ENCODE measurements at regions not wholly inside any gene's neighbourhood (a gene's known extent, or its start where the extent isn't known, plus 50 kb on each side); places are given as distances from the start of the nearest gene placed in this dataset.

DNA sequence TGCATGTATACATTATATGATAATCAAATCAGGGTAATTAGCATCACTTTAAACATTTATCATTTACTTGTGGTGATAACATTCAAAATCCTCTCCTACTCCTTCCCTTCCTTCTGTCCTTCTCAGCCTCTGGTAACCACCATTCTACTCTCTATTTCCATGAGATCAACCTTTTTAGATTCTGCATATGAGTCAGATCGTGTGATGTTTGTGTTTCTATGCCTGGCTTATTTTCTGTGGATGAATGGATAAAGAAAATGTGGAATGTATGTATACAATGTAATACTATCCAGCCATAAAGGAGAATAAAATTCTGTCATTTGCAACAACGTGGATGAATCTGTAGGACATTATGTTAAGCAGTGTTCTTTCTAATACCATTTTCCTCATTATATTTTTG lies 123.9 kb downstream of the NAA11 start:
- Histone ChIP-seq H4K91ac (ENCODE audit: insufficient read length, low read depth, low read length) (no peak overlapping the region), H3K14ac (ENCODE audit: insufficient read depth, low read length) (no peak overlapping the region), H3K27me3 (ENCODE audit: insufficient read depth, low read length) (no peaks in the 10 kb centered on the region), H2AK5ac (ENCODE audit: insufficient read length, low read length) (no peak overlapping the region), H3K4me1 (ENCODE audit: insufficient read depth, low read length) (peaks cover 4% of the 10 kb centered on the region), H2AFZ (ENCODE audit: low read length) (no peak overlapping the region), H3K56ac (ENCODE audit: insufficient read length, low read depth, low read length) (no peak overlapping the region), H3K23ac (ENCODE audit: insufficient read length, low read depth, low read length) (no peak overlapping the region), H3K79me1 (ENCODE audit: insufficient read depth, low read depth, low read length, poor library complexity, severe bottlenecking) (no peaks in the 10 kb centered on the region), H3K18ac (ENCODE audit: insufficient read length, low read depth, low read length) (no peak overlapping the region), H4K20me1 (ENCODE audit: control insufficient read depth, insufficient read depth, insufficient read length) (no peaks in the 10 kb centered on the region), H3T11ph (ENCODE audit: low read length) (no peak overlapping the region), H2BK120ac (ENCODE audit: low read depth, low read length, poor library complexity, severe bottlenecking) (no peak overlapping the region), H4K8ac (replicated peaks; ENCODE audit: insufficient read length, low read depth, low read length) (no peak overlapping the region), H4K5ac (ENCODE audit: insufficient read length, low read depth, low read length) (no peak overlapping the region), H2BK20ac (ENCODE audit: low read depth, low read length, poor library complexity, severe bottlenecking) (no peak overlapping the region), H3K9ac (ENCODE audit: extremely low read depth, insufficient read length, low read length) (no peak overlapping the region), H3K4ac (ENCODE audit: low read depth, low read length) (no peak overlapping the region), H3K79me2 (ENCODE audit: insufficient read depth, low read length) (no peaks in the 10 kb centered on the region), H3K4me2 (ENCODE audit: insufficient read depth, insufficient read length, low read length) (no peak overlapping the region), H2BK5ac (ENCODE audit: insufficient read length, low read length) (no peak overlapping the region), H3K9me3 (ENCODE audit: control insufficient read depth, low read depth, low read length) (no peaks in the 10 kb centered on the region), H2BK12ac (ENCODE audit: insufficient read length, low read depth, low read length) (no peak overlapping the region), H2BK15ac (ENCODE audit: low read depth, low read length) (no peak overlapping the region), H3K27ac (ENCODE audit: insufficient read length, low read depth, low read length) (no peak overlapping the region), H3K23me2 (ENCODE audit: insufficient read length, low read depth, low read length, poor library complexity, severe bottlenecking) (no peaks in the 10 kb centered on the region)
- Mint-ChIP-seq H3K9me3 (peaks cover 14 to 17% of the 10 kb centered on the region in 2 experiments; a peak in 4 of 5 replicates), H3K36me3 (ENCODE audit: insufficient read depth in 1 of 3, low read depth in 3 of 3) (peaks cover 4 to 17% (median 4%) of the 10 kb centered on the region in 3 experiments; a peak in 6 of 7 replicates), H3K27ac (no peak overlapping the region), H3K4me1 (peaks cover 10 to 17% of the 10 kb centered on the region in 2 experiments), H3K4me3 (no peak overlapping the region; a peak in 1 of 5 replicates), H3K27me3 (ENCODE audit: low read depth) (no peaks in the 10 kb centered on the region; the same call in 1 of the 2 replicates)
- TF ChIP-seq, protein P1, sequence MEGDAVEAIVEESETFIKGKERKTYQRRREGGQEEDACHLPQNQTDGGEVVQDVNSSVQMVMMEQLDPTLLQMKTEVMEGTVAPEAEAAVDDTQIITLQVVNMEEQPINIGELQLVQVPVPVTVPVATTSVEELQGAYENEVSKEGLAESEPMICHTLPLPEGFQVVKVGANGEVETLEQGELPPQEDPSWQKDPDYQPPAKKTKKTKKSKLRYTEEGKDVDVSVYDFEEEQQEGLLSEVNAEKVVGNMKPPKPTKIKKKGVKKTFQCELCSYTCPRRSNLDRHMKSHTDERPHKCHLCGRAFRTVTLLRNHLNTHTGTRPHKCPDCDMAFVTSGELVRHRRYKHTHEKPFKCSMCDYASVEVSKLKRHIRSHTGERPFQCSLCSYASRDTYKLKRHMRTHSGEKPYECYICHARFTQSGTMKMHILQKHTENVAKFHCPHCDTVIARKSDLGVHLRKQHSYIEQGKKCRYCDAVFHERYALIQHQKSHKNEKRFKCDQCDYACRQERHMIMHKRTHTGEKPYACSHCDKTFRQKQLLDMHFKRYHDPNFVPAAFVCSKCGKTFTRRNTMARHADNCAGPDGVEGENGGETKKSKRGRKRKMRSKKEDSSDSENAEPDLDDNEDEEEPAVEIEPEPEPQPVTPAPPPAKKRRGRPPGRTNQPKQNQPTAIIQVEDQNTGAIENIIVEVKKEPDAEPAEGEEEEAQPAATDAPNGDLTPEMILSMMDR (conservative IDR thresholded peaks at IDR 0.05): no peak
- no CpG with 5 or more reads among the region's 2 CpGs for WGBS (ENCODE audit: extremely low coverage, insufficient read length, low lambda C conversion rate)
- DNase-seq: no peak

All from H9 (cell line).